SW 1271 (cell line): ENCODE measurements at regions not wholly inside any gene's neighbourhood (a gene's known extent, or its start where the extent isn't known, plus 50 kb on each side); places are given as distances from the start of the nearest gene placed in this dataset.
"Not testable (repeated sequence)": the region's sequence is repeated elsewhere in the genome, so short reads cannot be mapped to it uniquely, and the experiment has no call there.

Source experiments
- DNase-seq, 2 experiments: peaks; one replicate each; lab custom pipeline; 2025; lab: John Stamatoyannopoulos, UW

DNA sequence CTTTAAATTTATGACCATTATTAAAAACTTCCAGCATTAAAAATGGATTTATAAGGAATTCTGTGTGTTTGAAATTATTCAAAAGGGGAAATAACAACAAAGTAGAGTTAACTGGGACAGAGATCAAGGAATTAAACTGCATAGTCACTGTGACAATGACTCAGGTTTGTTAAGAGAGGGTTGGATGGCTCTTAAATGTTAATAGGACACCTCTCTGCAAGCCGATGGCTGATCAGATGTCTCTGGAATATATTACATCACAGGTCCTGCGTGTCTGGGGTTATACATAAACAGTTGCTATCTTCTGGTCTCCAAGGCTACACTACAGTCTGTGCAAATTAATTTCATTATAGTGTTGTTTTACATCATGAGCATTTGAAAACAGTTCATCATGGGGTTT is 574.3 kb downstream of the COL12A1 start:
- DNase-seq: no peak

DNA sequence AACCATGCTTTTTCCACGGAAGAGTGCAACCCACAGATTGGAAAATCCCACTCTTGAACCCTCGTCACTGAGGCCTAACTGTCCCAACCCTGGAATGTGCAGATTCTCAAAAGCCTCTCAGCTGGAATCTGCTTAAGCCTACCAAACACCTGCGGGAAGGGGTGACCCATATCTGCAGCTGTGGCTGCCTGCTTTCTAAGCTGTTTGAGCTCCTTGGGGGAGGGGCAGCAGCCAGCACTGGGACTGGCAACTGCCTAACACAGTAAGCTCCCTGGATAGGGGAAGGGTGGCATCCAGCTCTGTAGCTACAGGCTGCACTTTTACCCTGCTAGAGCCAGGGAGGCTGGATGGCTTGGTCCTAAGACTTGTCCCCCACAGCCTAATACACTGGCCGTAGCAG is 579.6 kb downstream of the COL12A1 start:
- no peak for DNase-seq

DNA sequence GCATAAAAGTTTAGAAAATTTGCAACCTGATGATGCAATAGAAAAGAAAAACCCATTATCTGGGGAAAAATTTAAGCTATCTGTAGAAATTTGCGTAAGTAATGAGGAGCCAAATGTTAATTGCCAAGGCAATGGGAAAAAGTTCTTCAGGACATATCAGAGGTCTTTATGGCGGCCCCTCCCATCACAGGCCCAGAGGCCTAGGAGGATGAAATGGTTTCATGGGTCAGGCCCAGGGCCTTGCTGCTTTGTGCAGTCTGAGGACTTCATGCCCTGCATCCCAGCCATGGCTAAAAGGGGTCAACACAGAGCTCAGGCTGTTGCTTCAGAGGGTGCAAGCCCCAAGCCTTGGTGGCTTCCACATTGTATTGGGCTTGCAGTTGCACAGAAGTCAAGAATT is 582.8 kb downstream of the COL12A1 start:
- DNase-seq: no peak

DNA sequence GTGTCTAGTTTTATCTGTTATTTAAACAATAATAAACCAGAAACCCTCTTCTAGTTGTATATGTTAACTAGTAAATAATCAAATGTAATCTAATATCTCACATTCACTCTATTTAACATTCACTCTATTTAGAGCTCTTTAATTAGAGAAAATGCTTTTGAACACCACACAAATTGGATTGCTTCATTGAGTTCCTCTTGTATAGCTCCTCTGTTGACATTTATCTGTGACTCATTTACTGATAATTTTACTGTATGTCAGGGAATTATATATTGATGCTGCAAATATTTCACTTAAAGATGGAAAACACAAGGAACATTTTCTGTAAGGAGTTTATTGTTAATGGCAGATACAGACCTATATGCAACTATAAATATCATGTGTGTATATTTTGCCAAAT is 594.6 kb downstream of the COL12A1 start:
- no peak for DNase-seq

DNA sequence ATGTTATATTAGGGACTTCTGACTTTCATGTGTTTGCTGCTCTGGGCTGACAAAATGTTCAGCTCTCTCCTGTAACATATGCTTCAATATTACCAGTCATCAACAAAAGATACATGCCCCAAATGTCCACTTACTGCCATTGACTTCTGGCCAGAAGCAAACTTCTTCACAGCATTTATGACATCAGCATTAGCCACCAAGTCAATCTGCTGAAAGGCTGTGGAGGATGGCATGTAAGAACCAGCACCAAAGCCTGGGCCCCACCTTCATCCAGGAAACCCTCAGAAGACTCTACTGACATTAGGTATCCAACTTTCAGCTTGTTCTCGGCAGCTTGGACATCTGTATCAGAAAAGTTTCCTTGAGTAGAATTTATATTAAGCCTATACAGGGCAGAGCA is 595.5 kb downstream of the COL12A1 start:
- DNase-seq: no peak

DNA sequence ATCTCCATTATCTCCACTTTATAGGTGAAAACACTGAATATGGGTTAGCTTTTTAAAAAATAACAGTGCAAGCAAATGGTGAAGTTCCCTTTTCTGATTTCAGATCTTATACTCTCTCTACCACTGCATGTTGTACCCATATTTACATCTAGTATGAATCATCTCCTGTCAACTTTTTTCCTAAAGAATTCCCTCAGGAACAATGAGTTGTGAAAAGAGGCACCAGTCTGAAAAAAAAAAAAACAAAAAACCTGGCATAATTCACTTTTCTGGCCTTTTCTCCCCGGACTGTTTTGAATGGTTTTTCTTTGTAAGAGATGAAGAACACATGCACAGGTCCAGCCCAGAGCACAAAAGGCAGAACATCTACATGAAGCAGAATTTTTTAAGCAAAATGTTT is 596.0 kb downstream of the COL12A1 start:
- DNase-seq: peak in 1 of 2 experiments; percentile 11

DNA sequence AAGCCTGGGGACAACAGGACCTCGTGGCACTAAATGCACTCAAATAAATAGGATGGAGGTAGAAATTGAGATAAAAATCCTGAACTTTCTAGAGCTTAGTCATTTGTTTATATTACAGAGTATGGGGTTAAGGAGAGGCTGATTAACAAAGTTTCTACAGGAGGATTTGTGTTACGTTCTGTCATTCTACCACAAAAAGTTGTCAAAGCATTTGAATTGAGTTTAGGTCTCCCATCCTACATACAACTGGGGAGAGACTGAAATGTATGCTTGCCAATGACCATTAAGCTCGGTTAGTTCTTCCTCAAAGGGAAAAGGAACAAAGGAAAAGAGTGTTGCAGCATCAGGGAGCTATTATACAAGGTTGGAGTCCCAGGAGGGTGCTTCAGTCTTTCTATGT is 597.9 kb downstream of the COL12A1 start:
- DNase-seq: no peak

DNA sequence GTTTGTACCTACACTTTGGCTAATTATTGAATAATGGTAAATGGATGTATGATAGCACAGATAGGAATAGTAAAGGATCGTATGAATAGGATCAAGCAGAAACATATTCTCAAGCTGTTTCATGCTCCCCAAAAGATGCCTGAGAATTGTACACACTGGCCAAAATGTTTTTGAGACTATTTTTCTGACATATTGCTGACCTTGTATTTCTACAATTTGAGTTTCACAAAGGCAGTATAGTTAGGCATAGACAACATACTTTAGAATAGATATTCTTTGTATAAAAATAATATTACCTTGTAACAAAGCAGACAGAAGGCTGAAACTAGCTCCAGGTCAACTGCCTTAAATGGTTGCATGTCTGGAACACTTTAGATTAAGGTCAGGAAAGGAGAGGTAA is 598.4 kb downstream of the COL12A1 start:
- DNase-seq: no peak

DNA sequence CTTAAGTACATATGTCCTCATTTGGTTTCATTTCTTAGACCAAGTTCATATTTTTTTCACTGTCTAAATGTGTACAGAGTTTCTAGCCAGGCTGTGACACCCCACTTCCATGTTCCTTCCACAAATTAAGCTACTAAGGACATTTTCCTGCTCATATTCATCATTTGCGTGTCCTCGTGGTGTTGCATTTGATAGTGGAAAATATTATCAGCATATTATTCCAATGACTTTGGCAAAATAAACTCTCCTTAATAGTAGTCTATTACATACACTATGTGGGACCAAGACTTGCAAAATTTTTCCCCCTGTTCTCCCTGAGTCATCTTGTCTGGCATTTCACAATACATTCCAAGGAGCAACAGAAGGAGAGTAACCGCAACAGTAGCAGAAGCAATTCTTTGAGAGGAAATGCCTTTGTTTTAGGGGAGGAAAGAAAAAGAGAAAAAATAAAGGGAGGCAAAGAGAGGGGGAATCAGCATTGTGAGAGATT is 599.2 kb downstream of the COL12A1 start:
- peak; percentile 49 to 83 for DNase-seq

DNA sequence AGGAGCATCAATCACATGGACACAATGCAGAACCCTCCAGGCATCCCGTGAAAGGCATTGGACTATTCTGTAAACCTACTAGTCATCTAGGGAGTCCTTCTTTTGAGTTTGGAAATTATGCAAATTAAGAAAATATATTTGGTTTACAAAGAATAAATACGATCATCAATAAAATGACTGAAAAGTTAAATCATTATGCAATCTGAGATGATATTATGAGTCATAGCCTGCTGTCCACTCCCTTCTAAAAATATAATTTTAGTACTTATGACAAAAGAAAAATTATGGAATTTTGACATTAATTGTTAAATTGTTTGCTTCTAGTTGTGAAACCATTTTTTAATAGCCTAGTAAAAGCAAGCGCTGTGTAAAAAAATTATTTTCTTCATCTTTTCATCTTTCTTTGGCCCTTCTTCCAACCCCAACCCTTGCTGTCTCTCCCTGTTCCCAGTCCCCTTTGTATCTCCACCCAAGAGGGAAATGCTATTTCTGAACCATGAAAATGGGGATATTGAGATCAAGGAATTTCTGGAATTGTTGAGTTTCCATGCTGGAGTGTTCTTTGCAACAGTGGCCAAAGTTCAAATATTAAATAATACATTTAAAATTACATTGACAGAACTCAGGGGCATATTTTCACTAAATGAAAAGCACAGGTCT is 599.8 kb downstream of the COL12A1 start:
- DNase-seq: no peak

DNA sequence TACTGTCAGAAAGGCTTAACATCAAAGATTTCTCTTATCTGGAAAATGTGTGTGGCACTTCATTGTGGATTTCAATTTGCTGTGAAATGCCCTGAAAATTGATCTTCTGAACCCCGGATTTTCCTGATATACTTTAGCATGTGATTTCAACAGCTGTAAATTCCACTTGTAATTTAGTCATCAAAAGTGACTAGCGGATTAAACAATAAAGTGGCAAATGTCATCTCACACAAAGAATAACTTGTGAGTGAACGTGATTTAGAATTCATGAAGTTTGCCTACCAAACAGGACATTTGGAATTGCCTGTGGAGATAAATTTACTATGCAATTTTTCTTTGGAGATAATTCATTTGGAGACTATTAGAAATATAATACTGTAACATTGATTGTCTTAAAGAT is 601.6 kb downstream of the COL12A1 start:
- DNase-seq: no peak

DNA sequence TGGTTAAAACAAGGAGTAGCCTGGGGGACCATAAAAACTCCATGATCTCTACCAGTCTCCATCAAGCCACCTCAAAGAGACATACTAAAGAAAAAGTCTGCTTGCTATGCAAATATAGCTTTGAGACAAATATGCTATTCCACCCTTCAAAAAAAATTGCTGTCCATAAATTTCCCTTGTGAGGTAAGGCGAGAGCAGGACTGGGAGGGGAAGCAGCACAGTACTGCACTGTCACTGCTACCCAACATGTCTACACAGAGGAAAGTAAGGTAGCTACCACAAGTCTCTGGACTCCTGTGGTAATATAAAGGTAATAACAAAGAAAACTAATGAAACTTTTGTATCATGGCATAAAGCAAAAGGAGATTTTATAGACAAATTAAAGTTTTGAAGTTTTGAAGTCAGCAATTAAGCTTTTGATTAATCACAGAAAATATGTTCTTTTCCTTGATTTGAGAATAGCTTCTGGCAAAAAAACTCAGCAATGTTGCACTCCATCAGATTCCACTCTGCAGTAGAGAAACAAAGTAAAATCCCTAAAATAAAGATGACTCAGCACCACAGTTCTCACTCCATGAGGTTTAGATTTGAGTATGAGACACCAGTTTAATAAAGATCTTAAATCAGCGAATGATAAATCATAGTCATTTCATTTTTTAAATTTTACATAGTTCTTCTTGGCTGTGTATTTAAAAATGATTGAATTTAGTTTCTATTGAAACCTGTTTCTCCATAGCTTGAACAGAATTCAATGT is 602.4 kb downstream of the COL12A1 start:
- DNase-seq: no peak

DNA sequence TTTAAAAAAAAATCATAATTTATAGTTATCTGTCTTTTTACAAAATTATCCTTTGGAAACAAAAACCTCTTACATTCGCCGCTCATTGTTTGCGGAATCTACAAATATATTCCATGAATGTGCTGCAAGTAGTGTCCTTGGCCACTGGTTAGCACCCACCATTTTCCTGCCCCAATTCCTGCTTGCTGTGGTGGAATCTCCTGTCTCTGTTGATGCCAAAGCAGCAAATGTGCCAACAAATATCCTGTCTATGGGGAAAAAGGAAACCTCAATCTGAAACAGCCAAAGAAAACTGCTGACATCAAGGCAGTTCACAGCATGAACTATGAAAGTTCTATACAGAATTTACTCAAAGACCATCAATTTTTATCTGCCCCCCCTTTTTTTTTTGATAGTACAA is 603.6 kb downstream of the COL12A1 start:
- DNase-seq: no peak

DNA sequence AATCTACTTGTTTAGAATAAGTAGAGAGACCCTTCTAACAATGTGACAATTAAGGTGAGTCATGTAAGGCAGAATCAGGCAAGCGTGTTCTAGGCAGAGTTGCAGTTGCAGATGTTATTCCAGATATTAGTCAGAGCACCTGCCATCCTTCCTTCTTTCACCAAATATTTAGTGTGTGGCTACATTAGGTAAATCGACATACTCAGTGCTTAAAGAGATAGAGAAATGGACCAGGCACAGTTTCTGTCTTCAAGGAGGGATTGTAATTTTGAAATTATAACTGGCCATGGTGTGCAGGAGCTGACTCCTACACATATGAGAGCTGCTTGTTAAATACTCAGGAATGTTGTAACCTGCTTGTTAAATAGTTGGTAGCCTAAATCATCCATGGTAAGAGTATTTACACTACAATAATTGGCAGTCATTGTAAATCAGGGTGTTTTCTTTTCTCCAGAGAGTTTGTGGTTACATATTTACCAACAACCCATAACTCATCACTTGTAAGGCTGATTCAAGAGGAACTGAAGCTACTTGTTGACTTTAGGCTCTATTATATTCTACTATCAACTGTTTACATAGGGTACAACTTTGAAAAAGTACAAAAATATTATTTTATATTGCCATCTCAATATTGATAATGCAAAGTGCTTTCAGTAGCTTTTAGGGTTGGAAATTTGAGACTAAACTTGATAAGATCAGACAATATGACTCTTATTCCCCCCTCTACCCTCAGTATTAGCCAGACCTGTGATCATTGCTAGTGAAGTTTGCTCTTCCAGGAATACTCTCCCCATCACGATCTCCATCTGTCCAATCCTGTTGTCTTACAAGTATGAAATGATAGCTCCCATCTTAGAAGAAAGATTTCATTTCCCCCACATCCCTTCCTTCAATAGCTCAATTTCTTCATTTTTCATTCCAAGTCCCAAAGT is 607.1 kb downstream of the COL12A1 start:
- DNase-seq: peak in 1 of 2 experiments; percentile 71

DNA sequence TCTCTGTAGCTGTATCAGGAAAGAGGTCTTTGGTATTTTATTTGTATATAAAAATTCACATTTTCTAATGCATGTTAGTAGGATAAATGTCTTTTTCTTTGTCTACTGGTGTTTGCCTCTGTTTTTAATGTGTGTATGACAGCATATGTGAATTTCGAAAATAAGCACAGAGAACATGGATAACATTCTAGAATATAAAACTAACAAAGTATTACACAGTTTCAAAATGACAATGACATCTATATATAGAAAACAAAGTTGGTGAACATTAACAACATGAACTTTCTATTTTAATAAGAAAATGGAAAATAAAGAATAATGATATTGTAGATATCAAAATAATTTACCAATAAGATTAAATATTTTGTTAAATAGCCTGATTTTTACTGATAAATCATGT is 608.0 kb downstream of the COL12A1 start:
- no peak for DNase-seq

DNA sequence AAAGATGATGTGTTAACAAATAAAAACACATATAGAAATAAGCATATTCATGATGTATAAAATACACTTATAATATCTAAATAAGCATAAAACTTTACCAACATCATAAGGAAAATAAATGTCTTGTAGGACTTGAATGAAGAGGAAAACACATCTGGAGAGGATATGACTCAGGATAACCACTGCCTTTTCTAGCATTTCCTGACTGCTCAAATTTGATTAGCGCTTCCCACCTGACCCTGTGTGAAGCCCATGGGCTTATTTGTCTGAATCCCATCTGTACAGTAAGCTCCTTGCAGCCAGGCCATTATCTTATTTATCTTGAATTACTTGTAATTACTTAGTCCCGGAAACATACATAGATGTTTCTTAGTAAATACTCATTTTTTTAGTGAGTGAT is 608.6 kb downstream of the COL12A1 start:
- DNase-seq: peak in 1 of 2 experiments; percentile 78

DNA sequence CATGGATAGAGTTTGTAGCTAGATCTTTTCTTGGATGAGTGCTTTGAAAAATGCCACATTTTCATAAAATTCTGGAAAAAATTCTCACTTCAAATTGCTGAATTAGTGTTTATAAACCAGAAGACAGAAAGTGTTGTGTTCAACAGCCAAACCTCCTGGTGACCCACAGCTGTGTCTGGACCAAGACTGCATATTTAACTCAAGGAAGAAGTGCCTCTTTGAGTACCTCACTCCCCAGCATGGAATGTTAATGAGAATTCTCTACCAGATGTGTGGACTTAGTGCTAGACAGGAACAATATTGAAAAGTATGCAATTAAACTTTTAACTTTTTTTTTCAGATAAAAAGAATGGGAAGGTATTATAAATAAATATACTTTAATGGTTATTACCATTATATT is 609.3 kb downstream of the COL12A1 start:
- DNase-seq: peak in 1 of 2 experiments; percentile 25

DNA sequence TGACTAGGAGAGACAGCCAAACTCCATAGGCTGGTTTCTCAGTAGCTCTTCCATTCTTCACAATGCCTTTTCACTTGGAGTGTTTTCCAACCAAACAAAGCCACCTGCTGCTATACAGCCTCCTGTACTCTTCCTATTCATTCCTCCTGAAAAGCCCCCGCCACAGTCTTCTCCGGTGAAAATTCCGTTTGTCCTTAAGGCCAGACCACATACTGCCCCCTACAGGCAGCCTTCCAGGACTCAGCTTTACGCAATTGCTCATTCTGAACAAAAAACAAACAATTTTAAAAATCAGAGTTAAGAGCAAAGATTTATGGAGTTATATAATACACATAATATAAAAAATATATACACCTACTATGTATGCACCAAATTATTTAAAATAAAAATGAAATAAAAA is 611.5 kb downstream of the COL12A1 start:
- DNase-seq: not testable (repeated sequence)

DNA sequence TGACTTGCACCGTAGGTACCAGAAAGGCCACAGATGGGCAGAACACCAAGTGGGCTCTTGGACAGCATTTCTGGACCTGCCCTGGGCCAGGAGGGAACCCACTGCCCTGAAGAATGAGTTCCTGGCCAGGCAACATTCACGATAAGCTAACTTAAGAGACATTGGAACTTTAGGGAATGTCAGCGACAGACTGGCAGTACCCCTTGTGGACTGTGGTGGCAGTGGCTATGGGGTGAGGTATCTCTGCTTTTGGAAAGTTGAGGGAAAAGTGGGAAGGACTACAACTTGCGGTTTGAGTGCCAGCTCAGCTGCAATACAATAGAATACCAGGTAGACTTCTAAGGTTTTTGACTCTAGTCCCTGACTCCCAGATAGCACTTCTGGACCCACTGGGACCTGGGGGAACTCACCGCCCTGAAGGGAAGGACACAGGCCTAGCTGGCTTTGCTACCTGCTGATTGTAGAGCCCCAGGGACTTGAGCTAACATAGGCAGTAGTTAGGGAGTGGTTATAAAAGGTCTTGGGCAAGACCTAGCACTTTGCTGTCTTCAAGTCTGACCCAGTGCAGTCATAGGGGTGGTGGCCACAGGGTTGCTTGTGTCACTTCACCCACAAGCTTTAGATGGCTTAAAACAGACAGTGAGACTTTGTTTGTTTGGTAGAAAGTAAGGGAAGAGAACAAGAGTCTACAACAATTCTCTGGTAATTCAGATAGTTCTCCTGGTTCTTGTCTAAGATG is 617.6 kb downstream of the COL12A1 start:
- no peak for DNase-seq

DNA sequence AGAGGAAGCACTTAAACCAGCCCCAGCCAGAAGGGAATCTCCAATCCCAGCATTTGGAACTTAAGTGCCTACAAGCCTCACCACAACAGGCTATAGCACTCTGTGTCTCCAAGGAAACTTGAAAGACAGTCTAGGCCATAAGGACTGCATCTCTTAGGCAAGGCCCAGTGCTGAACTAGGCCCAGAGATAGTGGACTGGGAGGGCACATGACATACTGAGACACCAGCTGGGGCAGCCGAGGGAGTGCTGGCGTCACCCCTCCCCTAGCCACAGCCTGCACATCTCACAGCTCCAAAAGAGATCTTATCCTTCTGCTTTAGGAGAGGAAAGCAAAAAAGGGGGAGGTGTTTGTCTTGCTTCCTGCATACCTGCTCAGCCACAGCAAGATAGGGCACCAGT is 618.5 kb downstream of the COL12A1 start:
- DNase-seq: no peak

DNA sequence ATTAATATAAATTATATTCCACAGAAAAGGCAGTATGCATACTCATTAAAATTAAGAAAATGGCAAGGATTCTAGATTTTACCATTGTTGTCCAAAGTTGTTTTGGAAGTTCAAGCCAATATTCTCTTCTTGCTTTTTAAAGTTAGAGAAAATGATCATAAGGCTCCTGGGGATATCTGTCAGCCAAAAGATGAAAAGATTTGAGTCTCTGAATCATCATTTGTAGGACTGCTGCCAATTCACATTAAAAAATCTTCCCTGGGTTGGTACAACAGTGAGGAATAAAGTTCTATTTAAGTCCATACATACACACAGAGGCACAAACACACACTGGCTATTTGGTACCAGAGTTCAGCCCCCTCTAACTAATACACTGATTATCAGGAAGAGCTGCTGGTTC is 620.1 kb downstream of the COL12A1 start:
- DNase-seq: no peak

DNA sequence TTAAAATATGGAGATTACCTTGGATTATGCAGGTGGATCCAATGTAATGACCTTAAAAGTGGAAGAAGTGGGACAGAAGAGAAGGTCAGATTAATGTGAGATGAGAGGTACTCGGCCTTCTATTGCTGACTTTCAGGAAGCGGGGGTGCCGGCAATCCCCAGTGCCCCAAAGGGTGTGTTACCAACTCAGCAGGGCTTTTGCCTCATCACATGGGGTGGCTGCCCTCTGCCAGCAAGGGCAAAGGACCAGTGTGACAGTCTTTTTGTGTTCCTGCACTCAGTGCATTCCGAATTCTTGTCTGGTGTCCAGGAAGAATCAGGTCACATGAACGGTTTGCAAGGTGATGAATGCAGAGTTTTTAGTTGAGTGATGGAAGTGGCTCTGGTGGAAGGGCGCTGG is 624.2 kb downstream of the COL12A1 start:
- DNase-seq: no peak
